ENCODE measurements at regions not wholly inside any gene's neighbourhood (a gene's known extent, or its start where the extent isn't known, plus 50 kb on each side); places are given as distances from the start of the nearest gene placed in this dataset.

GRCh38 chr3:117628823-117629291 is 919.3 kb downstream of the TUSC7 start:
- in situ Hi-C loops (cut with MboI; ENCODE audit: low sequenced_read_pairs): no loop called here

- in situ Hi-C loops (cut with MboI; ENCODE audit: low sequenced_read_pairs): no loop called here
Observed at GRCh38 chr3:117629505-117629904, 919.9 kb downstream of the TUSC7 start.

- in situ Hi-C loops (cut with MboI; ENCODE audit: low sequenced_read_pairs): no loop called here
Observed at GRCh38 chr3:117630469-117630868, 920.9 kb downstream of the TUSC7 start.

- in situ Hi-C loops (cut with MboI; ENCODE audit: low sequenced_read_pairs): no loop called here
Observed at GRCh38 chr3:117630885-117631284, 921.3 kb downstream of the TUSC7 start.

- in situ Hi-C loops (cut with MboI; ENCODE audit: low sequenced_read_pairs): no loop called here
Observed at GRCh38 chr3:117631781-117632180, 922.2 kb downstream of the TUSC7 start.

GRCh38 chr3:117632191-117632590 is 922.6 kb downstream of the TUSC7 start:
- in situ Hi-C loops (cut with MboI; ENCODE audit: low sequenced_read_pairs): no loop called here

GRCh38 chr3:117633207-117633606 is 923.6 kb downstream of the TUSC7 start:
- in situ Hi-C loops (cut with MboI; ENCODE audit: low sequenced_read_pairs): no loop called here

GRCh38 chr3:117637666-117638065 is 928.1 kb downstream of the TUSC7 start:
- in situ Hi-C loops (cut with MboI; ENCODE audit: low sequenced_read_pairs): no loop called here

- in situ Hi-C loops (cut with MboI; ENCODE audit: low sequenced_read_pairs): no loop called here
Observed at GRCh38 chr3:117644203-117644602, 934.6 kb downstream of the TUSC7 start.

- in situ Hi-C loops (cut with MboI; ENCODE audit: low sequenced_read_pairs): no loop called here
Observed at GRCh38 chr3:117645561-117646242, 936.1 kb downstream of the TUSC7 start.

GRCh38 chr3:117647435-117647834 is 937.9 kb downstream of the TUSC7 start:
- in situ Hi-C loops (cut with MboI; ENCODE audit: low sequenced_read_pairs): no loop called here

- in situ Hi-C loops (cut with MboI; ENCODE audit: low sequenced_read_pairs): no loop called here
Observed at GRCh38 chr3:117651246-117651645, 941.7 kb downstream of the TUSC7 start.

- in situ Hi-C loops (cut with MboI; ENCODE audit: low sequenced_read_pairs): no loop called here
Observed at GRCh38 chr3:117656391-117656790, 946.8 kb downstream of the TUSC7 start.

GRCh38 chr3:117657278-117657677 is 947.7 kb downstream of the TUSC7 start:
- in situ Hi-C loops (cut with MboI; ENCODE audit: low sequenced_read_pairs): no loop called here

GRCh38 chr3:117660941-117661817 is 951.6 kb downstream of the TUSC7 start:
- in situ Hi-C loops (cut with MboI; ENCODE audit: low sequenced_read_pairs): no loop called here

GRCh38 chr3:117661818-117662095 is 952.2 kb downstream of the TUSC7 start:
- in situ Hi-C loops (cut with MboI; ENCODE audit: low sequenced_read_pairs): no loop called here

GRCh38 chr3:117665296-117665695 is 955.7 kb downstream of the TUSC7 start:
- in situ Hi-C loops (cut with MboI; ENCODE audit: low sequenced_read_pairs): no loop called here

GRCh38 chr3:117666325-117666724 is 956.7 kb downstream of the TUSC7 start:
- in situ Hi-C loops (cut with MboI; ENCODE audit: low sequenced_read_pairs): no loop called here

GRCh38 chr3:117666812-117667211 is 957.2 kb downstream of the TUSC7 start:
- in situ Hi-C loops (cut with MboI; ENCODE audit: low sequenced_read_pairs): no loop called here

GRCh38 chr3:117669774-117670173 is 960.2 kb downstream of the TUSC7 start:
- in situ Hi-C loops (cut with MboI; ENCODE audit: low sequenced_read_pairs): no loop called here

GRCh38 chr3:117671722-117672318 is 962.2 kb downstream of the TUSC7 start:
- in situ Hi-C loops (cut with MboI; ENCODE audit: low sequenced_read_pairs): no loop called here

- in situ Hi-C loops (cut with MboI; ENCODE audit: low sequenced_read_pairs): no loop called here
Observed at GRCh38 chr3:117674321-117674720, 964.7 kb downstream of the TUSC7 start.
